Transverse colon (tissue), 4 donors: ENCODE measurements at regions not wholly inside any gene's neighbourhood (a gene's known extent, or its start where the extent isn't known, plus 50 kb on each side); places are given as distances from the start of the nearest gene placed in this dataset.

Experiments
- DNase-seq: peaks from one replicate; pipeline ENCODE4 v3.0.0-alpha.2; 2019
- H3K27ac ChIP-seq, 4 donors: fragments of 200-600 bp; sonication (generic); 2 replicates each; pipeline ENCODE4 v1.5.1; 2016 to 2018; ENCODE audit warnings: inconsistent platforms in 4 of 4
- H3K27me3 ChIP-seq: fragments of 200-600 bp; sonication (generic); 2 replicates; pipeline ENCODE4 v1.5.1; 2017; ENCODE audit warnings: inconsistent platforms
- H3K36me3 ChIP-seq, 4 donors: fragments of 200-600 bp; sonication (generic); 2 replicates each; pipeline ENCODE4 v1.5.1; 2017 to 2019; ENCODE audit warnings: inconsistent platforms in 4 of 4
- H3K4me1 ChIP-seq, 4 donors: fragments of 200-600 bp; sonication (generic); 2 replicates each; pipeline ENCODE4 v1.5.1; 2017 to 2020; ENCODE audit warnings: inconsistent platforms in 4 of 4
- H3K4me3 ChIP-seq, 4 donors: fragments of 200-600 bp; sonication (generic); 1 replicate in 1 of 4; 2 replicates in 3 of 4; pipeline versions ENCODE4 v1.5.1 to v1.6.1; 2017 to 2019; ENCODE audit warnings: inconsistent platforms in 4 of 4
- H3K9me3 ChIP-seq, 2 donors: fragments of 200-600 bp; sonication (generic); 2 replicates each; pipeline ENCODE4 v1.5.1; 2017 to 2019; ENCODE audit warnings: inconsistent platforms in 2 of 2
- EP300 ChIP-seq: sonication (generic); formaldehyde crosslinking; IDR thresholded peaks from one replicate; pipeline ENCODE4 v1.6.1; 2017; ENCODE audit warnings: antibody characterized with exemption, low read depth
- POLR2A ChIP-seq: fragments of 450-650 bp; IDR thresholded peaks from one replicate; pipeline ENCODE4 v1.6.1; 2016; ENCODE audit warnings: antibody characterized with exemption, mild to moderate bottlenecking, moderate library complexity
- POLR2AphosphoS5 ChIP-seq, 3 donors: sonication (generic); formaldehyde crosslinking; IDR thresholded peaks; one replicate each; pipeline ENCODE4 v1.6.1; 2016; ENCODE audit warnings: antibody characterized with exemption in 3 of 3
- WGBS, 2 donors: methylation state at CpG; one replicate each; pipeline ENCODE4 v1.1.5; 2018; ENCODE audit warnings: low coverage in 1 of 2; 5-methylcytosine and 5-hydroxymethylcytosine counted together
- in situ Hi-C, 4 donors: fragments of 200-750 bp; cut with MboI; loops; one replicate each; pipeline versions ENCODE4 v1.15.0 to v1.15.1; 2017; ENCODE audit warnings: low sequenced_read_pairs in 3 of 4, low pct_ligation_motif_present in 1 of 4, low pct_unique_long_range_greater_than_20kb in 1 of 4
- intact Hi-C: fragments of 100-400 bp; cut with DNase I; formaldehyde crosslinking; loops from one replicate; pipeline ENCODE4 v1.15.1; 2023; ENCODE audit warnings: low total_unique reads
- TF ChIP-seq, protein P1 (sequence below), 5 experiments: fragments of 200-600 bp in 3 of 5; fragments of 450-650 bp in 2 of 5; sonication (generic) in 3 of 5; IDR thresholded peaks; 1 replicate in 2 of 5; 2 replicates in 3 of 5; pipeline ENCODE4 v1.5.1; 2016 to 2017; ENCODE audit warnings: antibody characterized with exemption in 5 of 5, inconsistent platforms in 3 of 5, mild to moderate bottlenecking in 2 of 5, moderate library complexity in 1 of 5

DNA sequence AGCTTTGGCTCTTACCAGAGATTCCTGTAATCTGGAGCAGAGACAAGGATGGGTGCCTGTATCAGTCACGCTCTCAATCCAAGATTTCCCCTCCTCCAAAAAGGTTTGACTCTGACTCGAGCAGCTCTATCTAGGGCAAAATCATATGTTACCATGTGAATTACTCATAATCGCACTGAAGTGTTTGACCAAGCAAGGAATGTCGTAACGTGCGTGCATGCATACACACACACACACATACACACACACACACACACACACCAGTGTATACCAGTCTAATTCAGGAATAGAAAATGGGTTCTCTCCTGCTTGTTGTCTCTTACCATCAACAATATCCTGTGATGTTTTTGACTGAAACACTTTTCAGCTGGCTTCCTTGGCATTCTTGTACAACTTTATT, 835.1 kb downstream of the KCNJ2 start:
- Histone ChIP-seq H3K4me3 (no peak overlapping the region), H3K9me3 (no peaks in the 10 kb centered on the region), H3K27ac (no peak overlapping the region), H3K4me1 (no peaks in the 10 kb centered on the region), H3K27me3 (no peaks in the 10 kb centered on the region), H3K36me3 (no peaks in the 10 kb centered on the region)
- DNase-seq, result no peak
- intact Hi-C loops, result no loop called here
- 88 to 93% methylated on average over 3 to 6 of the region's 6 CpGs for WGBS, 2 donors
- no peak for TF ChIP-seq POLR2A
- TF ChIP-seq, protein P1, sequence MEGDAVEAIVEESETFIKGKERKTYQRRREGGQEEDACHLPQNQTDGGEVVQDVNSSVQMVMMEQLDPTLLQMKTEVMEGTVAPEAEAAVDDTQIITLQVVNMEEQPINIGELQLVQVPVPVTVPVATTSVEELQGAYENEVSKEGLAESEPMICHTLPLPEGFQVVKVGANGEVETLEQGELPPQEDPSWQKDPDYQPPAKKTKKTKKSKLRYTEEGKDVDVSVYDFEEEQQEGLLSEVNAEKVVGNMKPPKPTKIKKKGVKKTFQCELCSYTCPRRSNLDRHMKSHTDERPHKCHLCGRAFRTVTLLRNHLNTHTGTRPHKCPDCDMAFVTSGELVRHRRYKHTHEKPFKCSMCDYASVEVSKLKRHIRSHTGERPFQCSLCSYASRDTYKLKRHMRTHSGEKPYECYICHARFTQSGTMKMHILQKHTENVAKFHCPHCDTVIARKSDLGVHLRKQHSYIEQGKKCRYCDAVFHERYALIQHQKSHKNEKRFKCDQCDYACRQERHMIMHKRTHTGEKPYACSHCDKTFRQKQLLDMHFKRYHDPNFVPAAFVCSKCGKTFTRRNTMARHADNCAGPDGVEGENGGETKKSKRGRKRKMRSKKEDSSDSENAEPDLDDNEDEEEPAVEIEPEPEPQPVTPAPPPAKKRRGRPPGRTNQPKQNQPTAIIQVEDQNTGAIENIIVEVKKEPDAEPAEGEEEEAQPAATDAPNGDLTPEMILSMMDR (IDR thresholded peaks at IDR 0.05), result no peak
- TF ChIP-seq POLR2AphosphoS5 (IDR thresholded peaks at IDR 0.05), result no peak
- TF ChIP-seq EP300, result no peak
- in situ Hi-C loops, result no loop called here

DNA sequence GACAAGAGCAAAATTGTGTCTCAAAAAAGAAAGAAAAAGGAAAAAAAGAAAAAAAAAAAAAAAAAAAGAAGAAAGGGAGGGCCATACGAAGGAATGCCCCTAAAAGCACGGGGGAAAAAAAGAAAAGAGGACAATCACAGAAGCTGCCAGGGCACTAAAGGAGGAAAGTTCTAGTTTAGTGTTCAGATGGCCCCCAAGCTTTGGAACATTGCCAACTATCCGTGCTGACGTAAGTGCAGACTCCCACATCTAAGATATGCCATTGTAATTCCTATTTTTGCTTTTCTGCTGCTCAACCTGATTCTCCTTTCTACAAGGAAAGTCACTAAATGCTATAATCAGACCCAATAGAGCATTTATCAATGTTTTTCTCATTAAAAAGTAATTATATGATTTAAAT, 842.1 kb downstream of the KCNJ2 start:
- intact Hi-C loops (no loop called here), in situ Hi-C loops (no loop called here)
- Histone ChIP-seq H3K36me3 (no peaks in the 10 kb centered on the region), H3K4me1 (no peaks in the 10 kb centered on the region), H3K27me3 (no peaks in the 10 kb centered on the region), H3K27ac (no peak overlapping the region), H3K4me3 (no peak overlapping the region), H3K9me3 (no peaks in the 10 kb centered on the region)
- no peak for DNase-seq
- no peak for TF ChIP-seq EP300
- TF ChIP-seq, protein P1 (IDR thresholded peaks at IDR 0.05), result no peak
- TF ChIP-seq POLR2A, result no peak
- TF ChIP-seq POLR2AphosphoS5 (IDR thresholded peaks at IDR 0.05), result no peak
- WGBS, 2 donors, result 45 to 52% methylated on average over 4 of the region's 4 CpGs

DNA sequence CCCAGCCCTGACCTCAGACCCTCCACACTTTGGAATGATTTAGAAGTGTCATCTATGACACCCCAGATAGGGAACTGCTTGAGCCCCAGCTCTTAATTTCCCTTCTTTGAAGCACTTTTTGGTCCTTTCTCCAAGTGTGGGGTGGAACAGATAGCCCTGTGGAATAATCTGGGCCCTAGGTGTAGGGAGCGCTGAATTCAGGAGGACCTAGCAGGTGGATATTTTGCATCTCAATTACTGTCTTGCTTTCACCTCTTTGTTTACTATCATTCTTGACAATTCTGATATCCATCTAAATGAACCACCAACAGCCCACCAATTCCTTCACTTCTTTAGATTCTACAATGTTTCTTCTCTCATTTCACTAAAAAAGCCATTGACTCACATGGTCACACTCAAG, 850.4 kb downstream of the KCNJ2 start:
- Histone ChIP-seq H3K27ac (no peak overlapping the region), H3K36me3 (no peaks in the 10 kb centered on the region), H3K27me3 (no peaks in the 10 kb centered on the region), H3K4me1 (no peaks in the 10 kb centered on the region), H3K9me3 (no peaks in the 10 kb centered on the region), H3K4me3 (no peak overlapping the region)
- in situ Hi-C loops, result no loop called here
- intact Hi-C loops, result no loop called here
- TF ChIP-seq, protein P1 (IDR thresholded peaks at IDR 0.05), result no peak
- TF ChIP-seq POLR2A, result no peak
- TF ChIP-seq POLR2AphosphoS5 (IDR thresholded peaks at IDR 0.05), result no peak
- TF ChIP-seq EP300, result no peak
- WGBS, 2 donors, result 91 to 100% methylated on average over 1 of the region's 1 CpG
- DNase-seq, result no peak

DNA sequence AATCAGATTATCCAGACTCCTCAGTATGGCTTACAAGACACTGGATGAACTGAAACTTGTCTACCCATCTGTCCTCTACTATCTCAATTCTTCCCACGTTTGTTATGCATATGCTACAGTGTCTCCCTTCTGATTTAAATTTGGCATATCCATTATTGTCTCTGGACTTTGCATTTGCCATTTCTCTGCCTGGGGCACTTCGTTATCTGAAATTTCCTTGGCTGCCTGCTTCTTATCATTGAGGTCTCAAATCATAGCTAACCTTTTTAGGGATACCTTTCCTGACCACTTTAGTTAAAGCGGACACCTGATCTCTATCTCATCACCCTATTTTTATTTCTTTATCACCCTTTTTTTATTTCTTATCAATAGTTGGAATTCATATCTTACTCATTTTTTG, 853.4 kb downstream of the KCNJ2 start:
- Histone ChIP-seq H3K27me3 (no peaks in the 10 kb centered on the region), H3K9me3 (no peaks in the 10 kb centered on the region), H3K27ac (no peak overlapping the region), H3K36me3 (no peaks in the 10 kb centered on the region), H3K4me3 (no peak overlapping the region), H3K4me1 (no peaks in the 10 kb centered on the region)
- intact Hi-C loops (no loop called here), in situ Hi-C loops (no loop called here)
- 72 to 76% methylated on average over 3 of the region's 3 CpGs for WGBS, 2 donors
- TF ChIP-seq POLR2A, result no peak
- DNase-seq, result no peak

DNA sequence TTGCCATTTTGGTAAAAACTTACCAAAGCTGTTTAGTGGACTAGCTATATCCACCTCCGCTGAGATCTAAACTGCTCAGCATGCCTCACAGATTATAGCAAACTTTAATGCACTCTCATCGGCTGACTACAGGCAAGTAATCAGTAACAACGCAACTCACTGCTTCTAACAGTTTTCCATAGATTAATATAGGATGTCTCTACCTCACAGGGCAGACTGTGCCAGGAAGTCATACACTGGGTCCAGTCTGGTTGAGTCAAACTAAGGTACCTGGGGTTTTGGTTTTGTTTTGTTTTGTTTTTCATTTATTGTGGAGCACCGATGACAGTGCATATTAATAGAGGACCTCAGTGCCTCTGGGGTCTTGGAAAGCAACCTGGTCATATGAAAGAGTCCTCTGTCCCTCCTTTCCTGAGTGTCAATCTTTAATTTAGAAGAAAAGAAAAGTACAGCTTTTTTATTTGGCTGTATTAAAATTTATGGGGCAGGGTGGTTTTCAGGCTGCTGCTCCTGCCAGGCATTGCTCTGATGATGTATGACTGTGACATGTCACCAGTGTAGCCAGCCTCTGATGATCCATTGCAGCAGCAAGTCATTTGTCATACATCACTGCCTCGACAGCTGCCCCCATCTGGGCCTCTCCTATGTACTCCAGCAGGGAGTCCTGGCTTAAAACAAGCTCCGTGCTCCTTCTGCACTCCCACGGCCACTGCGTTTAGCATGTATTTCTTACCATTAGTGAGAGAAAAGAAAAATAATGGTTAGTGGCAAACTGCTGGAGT, 854.1 kb downstream of the KCNJ2 start:
- no peak overlapping the region for H3K4me3 ChIP-seq
- H3K4me1 ChIP-seq, result no peaks in the 10 kb centered on the region
- H3K36me3 ChIP-seq, result no peaks in the 10 kb centered on the region
- no peaks in the 10 kb centered on the region for H3K9me3 ChIP-seq
- in situ Hi-C loops (no loop called here), intact Hi-C loops (no loop called here)
- H3K27me3 ChIP-seq, result no peaks in the 10 kb centered on the region
- 61 to 73% methylated on average over 4 to 8 of the region's 8 CpGs for WGBS, 2 donors
- TF ChIP-seq EP300, result no peak
- DNase-seq, result no peak
- H3K27ac ChIP-seq, result no peak overlapping the region
